Adrenal gland (tissue), 9 donors: ENCODE measurements at regions not wholly inside any gene's neighbourhood (a gene's known extent, or its start where the extent isn't known, plus 50 kb on each side); places are given as distances from the start of the nearest gene placed in this dataset.

Experiments
- DNase-seq, 7 donors: peaks; one replicate each; pipeline ENCODE4 v3.0.0-alpha.2; 2019 to 2020
- H3K27ac ChIP-seq, 5 donors: fragments of 200-600 bp; sonication (generic) in 4 of 5; 1 replicate in 3 of 5; 2 replicates in 2 of 5; pipeline versions ENCODE4 v1.5.1 to v1.8.0; 2016 to 2020; ENCODE audit warnings: mild to moderate bottlenecking in 1 of 5
- H3K27me3 ChIP-seq: fragments of 200-600 bp; 2 replicates; pipeline ENCODE4 v1.8.0; 2021
- H3K36me3 ChIP-seq, 2 donors: fragments of 200-600 bp; replicated peaks in 1 of 2; 1 replicate in 1 of 2; 2 replicates in 1 of 2; pipeline versions ENCODE4 v1.5.1 to v1.8.0; 2018 to 2022
- H3K4me1 ChIP-seq, 2 donors: fragments of 200-600 bp; replicated peaks in 1 of 2; 1 replicate in 1 of 2; 2 replicates in 1 of 2; pipeline versions ENCODE4 v1.5.1 to v1.8.0; 2018 to 2021
- H3K4me3 ChIP-seq, 4 donors: fragments of 200-600 bp; sonication (generic) in 3 of 4; one replicate each; pipeline ENCODE4 v1.5.1; 2016 to 2018
- H3K9me3 ChIP-seq, 3 donors: fragments of 200-600 bp; sonication (generic) in 1 of 3; replicated peaks in 1 of 3; 1 replicate in 2 of 3; 2 replicates in 1 of 3; pipeline versions ENCODE4 v1.5.1 to v1.8.0; 2016 to 2021
- CTCF ChIP-seq, 6 experiments: fragments of 450-650 bp in 4 of 6; fragments of 200-600 bp in 2 of 6; sonication (generic) in 1 of 6; IDR thresholded peaks; 1 replicate in 5 of 6; 2 replicates in 1 of 6; pipeline versions ENCODE4 v1.5.1 to v1.8.0; 2016 to 2021; ENCODE audit warnings: antibody characterized with exemption in 6 of 6, mild to moderate bottlenecking in 2 of 6, moderate library complexity in 1 of 6
- POLR2A ChIP-seq, 2 donors: fragments of 450-650 bp; IDR thresholded peaks; one replicate each; pipeline ENCODE4 v1.6.1; 2017; ENCODE audit warnings: antibody characterized with exemption in 2 of 2, mild to moderate bottlenecking in 2 of 2, moderate library complexity in 1 of 2
- WGBS, 4 donors: extraction: QIAGEN DNeasy Blood & Tissue Kit in 2 of 4; methylation state at CpG; one replicate each; pipeline versions ENCODE4 v1.1.5 to v1.1.7; 2013 to 2017; 5-methylcytosine and 5-hydroxymethylcytosine counted together
- intact Hi-C, 2 donors: fragments of 100-400 bp; cut with DNase I; formaldehyde crosslinking; loops; one replicate each; pipeline versions ENCODE4 v1.14.1 to v1.15.0; 2022 to 2023
- donor health status: healthy with polysubstance abuse.
- donor health status: Bipolar disorder and iron deficiency.
- donor health status: DM: yes; HTN: yes; CAD: no.
- donor health status: DM: no; HTN: no; CAD: no.
- donor health status: DM: no; HTN: no; CAD: no.

GRCh38 chr6:106903299-106903698 lies 71.2 kb downstream of the CD24 start:
- Histone ChIP-seq H3K36me3 (no peaks in the 10 kb centered on the region), H3K27me3 (no peaks in the 10 kb centered on the region), H3K9me3 (no peaks in the 10 kb centered on the region), H3K27ac (no peak overlapping the region), H3K4me3 (no peak overlapping the region), H3K4me1 (no peaks in the 10 kb centered on the region)
- no peak for TF ChIP-seq CTCF (IDR thresholded peaks at IDR 0.05)
- no peak for TF ChIP-seq POLR2A (IDR thresholded peaks at IDR 0.05)
- intact Hi-C loops, result no loop called here
- DNase-seq, result no peak
- WGBS, 4 donors, result 64 to 72% (median 67%) methylated on average over 4 of the region's 4 CpGs

- no peaks in the 10 kb centered on the region for H3K9me3 ChIP-seq
- no peaks in the 10 kb centered on the region for H3K4me1 ChIP-seq
- 81 to 89% (median 86%) methylated on average over 3 of the region's 3 CpGs for WGBS, 4 donors
- DNase-seq, result no peak
- H3K27me3 ChIP-seq, result no peaks in the 10 kb centered on the region
- no peaks in the 10 kb centered on the region for H3K36me3 ChIP-seq
- no peak overlapping the region for H3K4me3 ChIP-seq
- TF ChIP-seq POLR2A (IDR thresholded peaks at IDR 0.05), result no peak
- TF ChIP-seq CTCF (IDR thresholded peaks at IDR 0.05), result no peak
- no peak overlapping the region for H3K27ac ChIP-seq
- intact Hi-C loops, result no loop called here
Measured at GRCh38 chr6:106901062-106901461, 73.5 kb downstream of the CD24 start.

- H3K4me1 ChIP-seq, result no peaks in the 10 kb centered on the region
- no peak overlapping the region for H3K4me3 ChIP-seq
- H3K36me3 ChIP-seq, result no peaks in the 10 kb centered on the region
- intact Hi-C loops, result no loop called here
- TF ChIP-seq POLR2A (IDR thresholded peaks at IDR 0.05) (no peak), CTCF (IDR thresholded peaks at IDR 0.05) (no peak)
- H3K9me3 ChIP-seq, result no peaks in the 10 kb centered on the region
- DNase-seq, result no peak
- H3K27ac ChIP-seq, result no peak overlapping the region
- H3K27me3 ChIP-seq, result no peaks in the 10 kb centered on the region
- 68 to 88% (median 79%) methylated on average over 3 to 4 of the region's 4 CpGs for WGBS, 4 donors
Measured at GRCh38 chr6:106899697-106900096, 74.8 kb downstream of the CD24 start.

GRCh38 chr6:106897580-106897979 lies 76.9 kb downstream of the CD24 start:
- no peak for DNase-seq
- no peaks in the 10 kb centered on the region for H3K4me1 ChIP-seq
- no peaks in the 10 kb centered on the region for H3K9me3 ChIP-seq
- no peaks in the 10 kb centered on the region for H3K27me3 ChIP-seq
- no peak overlapping the region for H3K27ac ChIP-seq
- intact Hi-C loops, result no loop called here
- TF ChIP-seq CTCF (IDR thresholded peaks at IDR 0.05), result no peak
- no peak for TF ChIP-seq POLR2A (IDR thresholded peaks at IDR 0.05)
- H3K36me3 ChIP-seq, result no peaks in the 10 kb centered on the region
- no peak overlapping the region for H3K4me3 ChIP-seq
- WGBS, 4 donors, result 49 to 56% (median 54%) methylated on average over 5 of the region's 5 CpGs
